ENCODE measurements at regions not wholly inside any gene's neighbourhood (a gene's known extent, or its start where the extent isn't known, plus 50 kb on each side); places are given as distances from the start of the nearest gene placed in this dataset.
A peak's percentile ranks its signal among the peaks of the same experiment; 100 is the strongest.

DNA sequence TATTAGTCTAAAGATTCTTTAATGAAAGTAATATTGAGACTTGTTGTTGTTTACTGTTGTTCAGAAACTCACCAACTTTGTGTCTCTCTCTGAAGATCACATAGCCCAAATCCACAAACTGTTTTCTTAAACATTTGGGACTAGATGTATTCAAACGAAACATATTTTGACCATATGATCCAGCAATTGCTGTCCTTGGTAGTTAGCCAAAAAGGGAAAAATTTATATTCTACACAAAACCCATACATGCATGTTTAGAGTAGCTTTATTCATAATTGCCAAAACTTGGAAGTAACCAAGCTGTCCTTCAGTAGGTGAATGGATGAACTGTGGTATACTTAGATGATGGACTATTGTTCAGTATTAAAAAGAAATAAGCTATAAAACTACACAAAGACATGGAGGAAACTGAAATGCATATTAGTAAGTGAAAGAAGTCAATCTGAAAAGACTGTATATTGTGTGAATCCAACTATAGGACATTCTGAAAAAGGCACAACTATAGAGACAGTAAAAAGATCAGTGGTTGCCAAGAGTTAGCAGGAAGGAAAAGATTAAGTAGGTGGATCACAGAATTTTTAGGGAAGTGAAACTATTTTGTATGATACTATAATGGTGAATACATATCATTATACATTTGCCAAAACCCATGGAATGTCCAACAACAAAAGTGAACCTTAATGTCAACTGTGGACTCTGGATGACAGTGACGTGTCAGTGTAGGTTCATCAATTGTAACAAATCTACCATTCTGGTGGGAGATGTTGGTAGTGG, 442.9 kb downstream of the INSC start:
- Histone ChIP-seq H3K27ac (ENCODE audit: low read depth) (no peak overlapping the region), H3K36me3 (ENCODE audit: insufficient read depth) (no peaks in the 10 kb centered on the region), H3K79me2 (replicated peaks; ENCODE audit: insufficient read depth) (no peaks in the 10 kb centered on the region; the same call in 1 of the 2 replicates), H3F3A (replicated peaks; ENCODE audit: low read depth) (no peaks in the 10 kb centered on the region), H2AFZ (no peak overlapping the region), H3K9me2 (ENCODE audit: insufficient read depth) (0 out of 2 replicates have a peak, but pooled peaks cover 4% of the 10 kb centered on the region), H3K4me1 (ENCODE audit: insufficient read depth) (peaks cover 43% of the 10 kb centered on the region), H4K20me1 (replicated peaks; ENCODE audit: insufficient read depth) (no peaks in the 10 kb centered on the region), H3K4me2 (0 out of 2 replicates have a peak overlapping the region, but pooled peaks have one; percentile 4), H3K27me3 (ENCODE audit: insufficient read depth) (no peaks in the 10 kb centered on the region), H3K4me3 (no peak overlapping the region)
- no peak overlapping the region for H3K27ac Mint-ChIP-seq
- TF ChIP-seq JUNB (IDR thresholded peaks at IDR 0.05; ENCODE audit: unreplicated experiment) (no peak), ZNF331 (CRISPR knock-in tag; IDR thresholded peaks at IDR 0.05; ENCODE audit: low read depth) (no peak)
- peaks cover 53% of the 10 kb centered on the region for H3K4me1 Mint-ChIP-seq
- no peak for ATAC-seq
- H3K36me3 Mint-ChIP-seq (ENCODE audit: low read depth), result peaks cover 24% of the 10 kb centered on the region
- H3K9me3 Mint-ChIP-seq, result peaks cover 13% of the 10 kb centered on the region; the same call in 2 of the 3 replicates
- no peak for DNase-seq (ENCODE audit: low spot score)
- no peaks in the 10 kb centered on the region for H3K27me3 Mint-ChIP-seq (ENCODE audit: insufficient read depth, low read depth, poor library complexity)
- H3K4me3 Mint-ChIP-seq, result no peak overlapping the region

GRCh38 chr11:15558513-15559181, 443.9 kb downstream of the INSC start:
- Mint-ChIP-seq H3K36me3 (ENCODE audit: low read depth) (peaks cover 24% of the 10 kb centered on the region), H3K27me3 (ENCODE audit: insufficient read depth, low read depth, poor library complexity) (no peaks in the 10 kb centered on the region), H3K27ac (peak overlapping the region; percentile 73), H3K4me3 (peak overlapping the region; percentile 7; the same call in 2 of the 3 replicates), H3K4me1 (peaks cover 48% of the 10 kb centered on the region), H3K9me3 (peaks cover 13% of the 10 kb centered on the region; the same call in 2 of the 3 replicates)
- no peaks in the 10 kb centered on the region; the same call in 1 of the 2 replicates for H3K79me2 ChIP-seq (replicated peaks; ENCODE audit: insufficient read depth)
- H3K27ac ChIP-seq (ENCODE audit: low read depth), result peak overlapping the region; percentile 35; the same call in 1 of the 2 replicates
- peaks cover 43% of the 10 kb centered on the region for H3K4me1 ChIP-seq (ENCODE audit: insufficient read depth)
- no peaks in the 10 kb centered on the region for H3F3A ChIP-seq (replicated peaks; ENCODE audit: low read depth)
- H3K9me2 ChIP-seq (ENCODE audit: insufficient read depth), result 0 out of 2 replicates have a peak, but pooled peaks cover 4% of the 10 kb centered on the region
- H4K20me1 ChIP-seq (replicated peaks; ENCODE audit: insufficient read depth), result no peaks in the 10 kb centered on the region
- ATAC-seq (peak; percentile 65), DNase-seq (ENCODE audit: low spot score) (peak; percentile 45)
- no peak overlapping the region for H3K4me3 ChIP-seq
- H3K36me3 ChIP-seq (ENCODE audit: insufficient read depth), result no peaks in the 10 kb centered on the region
- H2AFZ ChIP-seq, result no peak overlapping the region; the same call in 1 of the 2 replicates
- H3K27me3 ChIP-seq (ENCODE audit: insufficient read depth), result no peaks in the 10 kb centered on the region
- TF ChIP-seq JUNB (IDR thresholded peaks at IDR 0.05; ENCODE audit: unreplicated experiment), result no peak
- TF ChIP-seq EZH2phosphoT487 (IDR thresholded peaks at IDR 0.05; ENCODE audit: unreplicated experiment), result no peak
- TF ChIP-seq ZNF462 (CRISPR knock-in tag; IDR thresholded peaks at IDR 0.05), result 0 out of 2 replicates have a peak, but pooled peaks have one; percentile 8
- no peak for TF ChIP-seq ZNF114 (CRISPR knock-in tag; IDR thresholded peaks at IDR 0.05)
- TF ChIP-seq EZH2 (IDR thresholded peaks at IDR 0.05; ENCODE audit: low read depth, unreplicated experiment), result no peak
- no peak for TF ChIP-seq STAT1 (IDR thresholded peaks at IDR 0.05; ENCODE audit: unreplicated experiment)
- TF ChIP-seq CREB1 (CRISPR knock-in tag; IDR thresholded peaks at IDR 0.05; ENCODE audit: low read depth), result no peak
- TF ChIP-seq NANOG (IDR thresholded peaks at IDR 0.05; ENCODE audit: borderline replicate concordance), result peak; percentile 61; the same call in 1 of the 2 replicates
- H3K4me2 ChIP-seq, result peak overlapping the region; percentile 17
